ENCODE measurements at regions not wholly inside any gene's neighbourhood (a gene's known extent, or its start where the extent isn't known, plus 50 kb on each side); places are given as distances from the start of the nearest gene placed in this dataset.

GRCh38 chr5:87949676-87950631 is 318.7 kb downstream of the TMEM161B start:
- no peak for DNase-seq (ENCODE audit: low read depth in 3 of 3)

GRCh38 chr5:87948486-87948885 is 320.2 kb downstream of the TMEM161B start:
- no peak for DNase-seq (ENCODE audit: low read depth in 3 of 3)

- DNase-seq (ENCODE audit: low read depth in 3 of 3) = no peak
These were observed 322.4 kb downstream of the TMEM161B start for GRCh38 chr5:87946271-87946670.

- DNase-seq (ENCODE audit: low read depth in 3 of 3) = no peak
These were observed 323.4 kb downstream of the TMEM161B start for GRCh38 chr5:87945286-87945650.

GRCh38 chr5:87944553-87945285 is 323.9 kb downstream of the TMEM161B start:
- no peak for DNase-seq (ENCODE audit: low read depth in 3 of 3)

GRCh38 chr5:87940775-87941174 is 327.9 kb downstream of the TMEM161B start:
- DNase-seq (ENCODE audit: low read depth in 3 of 3) = no peak

- DNase-seq (ENCODE audit: low read depth in 3 of 3) = no peak
These were observed 332.0 kb downstream of the TMEM161B start for GRCh38 chr5:87936667-87937066.

- DNase-seq (ENCODE audit: low read depth in 3 of 3) = no peak
These were observed 344.2 kb downstream of the TMEM161B start for GRCh38 chr5:87924436-87924835.

GRCh38 chr5:87916320-87916719 is 352.3 kb downstream of the TMEM161B start:
- no peak for DNase-seq (ENCODE audit: low read depth in 3 of 3)

GRCh38 chr5:87912419-87912818 is 356.2 kb downstream of the TMEM161B start:
- DNase-seq (ENCODE audit: low read depth in 3 of 3) = no peak

GRCh38 chr5:87909382-87909781 is 359.3 kb downstream of the TMEM161B start:
- DNase-seq (ENCODE audit: low read depth in 3 of 3) = no peak

GRCh38 chr5:87906962-87907361 is 361.7 kb downstream of the TMEM161B start:
- no peak for DNase-seq (ENCODE audit: low read depth in 3 of 3)

- DNase-seq (ENCODE audit: low read depth in 3 of 3) = no peak
These were observed 368.2 kb downstream of the TMEM161B start for GRCh38 chr5:87900419-87900818.

GRCh38 chr5:87899721-87900131 is 368.9 kb downstream of the TMEM161B start:
- DNase-seq (ENCODE audit: low read depth in 3 of 3) = no peak

- no peak for DNase-seq (ENCODE audit: low read depth in 3 of 3)
These were observed 369.4 kb downstream of the TMEM161B start for GRCh38 chr5:87899208-87899661.

- DNase-seq (ENCODE audit: low read depth in 3 of 3) = no peak
These were observed 370.1 kb downstream of the TMEM161B start for GRCh38 chr5:87898574-87898973.

GRCh38 chr5:87888139-87888538 is 380.5 kb downstream of the TMEM161B start:
- no peak for DNase-seq (ENCODE audit: low read depth in 3 of 3)

- no peak for DNase-seq (ENCODE audit: low read depth in 3 of 3)
These were observed 381.4 kb downstream of the TMEM161B start for GRCh38 chr5:87887247-87887646.

GRCh38 chr5:87886164-87886563 is 382.5 kb downstream of the TMEM161B start:
- no peak for DNase-seq (ENCODE audit: low read depth in 3 of 3)

- no peak for DNase-seq (ENCODE audit: low read depth in 3 of 3)
These were observed 382.9 kb downstream of the TMEM161B start for GRCh38 chr5:87885758-87886157.

GRCh38 chr5:87877495-87877894 is 391.1 kb downstream of the TMEM161B start:
- no peak for DNase-seq (ENCODE audit: low read depth in 3 of 3)

GRCh38 chr5:87877023-87877422 is 391.6 kb downstream of the TMEM161B start:
- no peak for DNase-seq (ENCODE audit: low read depth in 3 of 3)

GRCh38 chr5:87876616-87877015 is 392.0 kb downstream of the TMEM161B start:
- DNase-seq (ENCODE audit: low read depth in 3 of 3) = no peak

Data from stimulated activated CD4-positive, alpha-beta T cell treated with anti-CD3 and anti-CD28 coated beads, TNF-alpha, amount 100 ng/mL, for 4 hours (primary cell).